ENCODE measurements at regions not wholly inside any gene's neighbourhood (a gene's known extent, or its start where the extent isn't known, plus 50 kb on each side); places are given as distances from the start of the nearest gene placed in this dataset.
"Not testable (repeated sequence)": the region's sequence is repeated elsewhere in the genome, so short reads cannot be mapped to it uniquely, and the experiment has no call there.

- TF ChIP-seq ZZZ3 (IDR thresholded peaks at IDR 0.05); CHD4 (IDR thresholded peaks at IDR 0.05; ENCODE audit: insufficient read depth, insufficient replicate concordance, low read depth, low read length, poor library complexity, severe bottlenecking); POLR2AphosphoS5 (IDR thresholded peaks at IDR 0.05; ENCODE audit: control insufficient read depth, insufficient read depth, low read depth, low read length); ZFX (CRISPR knock-in tag; IDR thresholded peaks at IDR 0.05); ARID4B (CRISPR knock-in tag; IDR thresholded peaks at IDR 0.05); MTF1 (CRISPR knock-in tag; IDR thresholded peaks at IDR 0.05; ENCODE audit: borderline replicate concordance); BRD4 (IDR thresholded peaks at IDR 0.05); EP300 (IDR thresholded peaks at IDR 0.05; ENCODE audit: low read length); TCF7L2 (IDR thresholded peaks at IDR 0.05; ENCODE audit: low read depth, low read length); FOXA3 (CRISPR knock-in tag; conservative IDR thresholded peaks at IDR 0.05 in 1 of 2, IDR thresholded peaks at IDR 0.05 in 1 of 2): not testable (repeated sequence)
- TF ChIP-seq, protein P1, sequence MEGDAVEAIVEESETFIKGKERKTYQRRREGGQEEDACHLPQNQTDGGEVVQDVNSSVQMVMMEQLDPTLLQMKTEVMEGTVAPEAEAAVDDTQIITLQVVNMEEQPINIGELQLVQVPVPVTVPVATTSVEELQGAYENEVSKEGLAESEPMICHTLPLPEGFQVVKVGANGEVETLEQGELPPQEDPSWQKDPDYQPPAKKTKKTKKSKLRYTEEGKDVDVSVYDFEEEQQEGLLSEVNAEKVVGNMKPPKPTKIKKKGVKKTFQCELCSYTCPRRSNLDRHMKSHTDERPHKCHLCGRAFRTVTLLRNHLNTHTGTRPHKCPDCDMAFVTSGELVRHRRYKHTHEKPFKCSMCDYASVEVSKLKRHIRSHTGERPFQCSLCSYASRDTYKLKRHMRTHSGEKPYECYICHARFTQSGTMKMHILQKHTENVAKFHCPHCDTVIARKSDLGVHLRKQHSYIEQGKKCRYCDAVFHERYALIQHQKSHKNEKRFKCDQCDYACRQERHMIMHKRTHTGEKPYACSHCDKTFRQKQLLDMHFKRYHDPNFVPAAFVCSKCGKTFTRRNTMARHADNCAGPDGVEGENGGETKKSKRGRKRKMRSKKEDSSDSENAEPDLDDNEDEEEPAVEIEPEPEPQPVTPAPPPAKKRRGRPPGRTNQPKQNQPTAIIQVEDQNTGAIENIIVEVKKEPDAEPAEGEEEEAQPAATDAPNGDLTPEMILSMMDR (IDR thresholded peaks at IDR 0.05 in 2 of 3, conservative IDR thresholded peaks at IDR 0.05 in 1 of 3; ENCODE audit: insufficient read depth in 2 of 3, low read depth in 1 of 3, low read length in 3 of 3) = not testable (repeated sequence)
Observed at GRCh38 chr5:43818394-43818793, 215.4 kb downstream of the NNT start.
